Adipocyte (in vitro differentiated cells): ENCODE measurements at regions not wholly inside any gene's neighbourhood (a gene's known extent, or its start where the extent isn't known, plus 50 kb on each side); places are given as distances from the start of the nearest gene placed in this dataset.

Source experiments
- DNase-seq: peaks from one replicate; pipeline ENCODE4 v3.0.0-alpha.2; 2015; ENCODE audit warnings: low read depth
- H3K27me3 ChIP-seq: replicated peaks from 2 replicates; pipeline ENCODE4 v1.7.0; 2013; ENCODE audit warnings: mild to moderate bottlenecking, low read length, moderate library complexity; ENCODE audit not compliant: control insufficient read depth, insufficient read depth
- H3K36me3 ChIP-seq: 2 replicates; pipeline ENCODE4 v1.7.0; 2013; ENCODE audit warnings: low read length, mild to moderate bottlenecking, moderate library complexity; ENCODE audit not compliant: control insufficient read depth, insufficient read depth, severe bottlenecking
- H3K4me1 ChIP-seq: 2 replicates; pipeline ENCODE4 v1.7.0; 2013; ENCODE audit warnings: mild to moderate bottlenecking, low read length, moderate library complexity; ENCODE audit not compliant: control insufficient read depth, insufficient read depth
- H3K4me3 ChIP-seq: 2 replicates; pipeline ENCODE4 v1.7.0; 2013; ENCODE audit warnings: mild to moderate bottlenecking, low read length, moderate library complexity
- H3K9ac ChIP-seq: 2 replicates; pipeline ENCODE4 v1.7.0; 2013; ENCODE audit warnings: mild to moderate bottlenecking, low read length, moderate library complexity
- H3K9me3 ChIP-seq: 2 replicates; pipeline ENCODE4 v1.7.0; 2013; ENCODE audit warnings: mild to moderate bottlenecking, low read length, moderate library complexity; ENCODE audit not compliant: control insufficient read depth

DNA sequence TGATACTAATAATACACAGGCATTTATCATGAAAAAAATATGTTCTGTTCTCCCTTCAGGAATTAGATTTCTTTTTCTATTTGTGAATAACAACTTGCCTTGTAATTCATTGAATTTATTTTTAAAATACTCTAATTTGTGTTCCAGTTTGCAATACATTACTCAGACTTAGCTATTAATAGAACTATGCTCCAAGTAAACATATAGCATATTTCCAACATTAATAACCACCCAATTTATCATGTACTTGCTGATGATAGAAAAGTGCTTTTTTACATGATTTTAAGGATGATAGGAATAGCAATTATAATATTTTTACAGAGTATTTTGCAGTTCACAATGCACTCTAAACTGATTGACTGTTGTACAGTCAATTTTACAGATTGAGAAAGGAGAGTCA lies 338.8 kb upstream of the SEMA3D start:
- Histone ChIP-seq H3K36me3 (no peaks in the 10 kb centered on the region), H3K9ac (no peak overlapping the region), H3K4me3 (no peak overlapping the region), H3K4me1 (peaks cover 29% of the 10 kb centered on the region), H3K27me3 (no peaks in the 10 kb centered on the region), H3K9me3 (no peaks in the 10 kb centered on the region)
- DNase-seq = no peak

- no peak overlapping the region for H3K9ac ChIP-seq
- H3K9me3 ChIP-seq = no peaks in the 10 kb centered on the region
- no peaks in the 10 kb centered on the region for H3K27me3 ChIP-seq
- H3K4me1 ChIP-seq = peaks cover 5% of the 10 kb centered on the region
- H3K4me3 ChIP-seq = no peak overlapping the region
- no peak for DNase-seq
- H3K36me3 ChIP-seq = no peaks in the 10 kb centered on the region
Observed at GRCh38 chr7:85522070-85522469, 335.2 kb upstream of the SEMA3D start.

GRCh38 chr7:85521108-85521694 lies 334.3 kb upstream of the SEMA3D start:
- H3K9me3 ChIP-seq = no peaks in the 10 kb centered on the region

GRCh38 chr7:85520175-85520574 lies 333.3 kb upstream of the SEMA3D start:
- H3K36me3 ChIP-seq = no peaks in the 10 kb centered on the region
- H3K4me3 ChIP-seq = no peak overlapping the region
- peaks cover 5% of the 10 kb centered on the region for H3K4me1 ChIP-seq
- no peaks in the 10 kb centered on the region for H3K27me3 ChIP-seq
- DNase-seq = no peak
- H3K9me3 ChIP-seq = no peaks in the 10 kb centered on the region
- no peak overlapping the region for H3K9ac ChIP-seq

More at GRCh38 chr7:85521108-85521694, 334.3 kb upstream of the SEMA3D start:
- H3K9ac ChIP-seq = no peak overlapping the region
- DNase-seq = peak; percentile 57
- H3K36me3 ChIP-seq = no peaks in the 10 kb centered on the region
- no peaks in the 10 kb centered on the region for H3K27me3 ChIP-seq
- peak overlapping the region; percentile 23 for H3K4me3 ChIP-seq
- H3K4me1 ChIP-seq = peaks cover 5% of the 10 kb centered on the region

DNA sequence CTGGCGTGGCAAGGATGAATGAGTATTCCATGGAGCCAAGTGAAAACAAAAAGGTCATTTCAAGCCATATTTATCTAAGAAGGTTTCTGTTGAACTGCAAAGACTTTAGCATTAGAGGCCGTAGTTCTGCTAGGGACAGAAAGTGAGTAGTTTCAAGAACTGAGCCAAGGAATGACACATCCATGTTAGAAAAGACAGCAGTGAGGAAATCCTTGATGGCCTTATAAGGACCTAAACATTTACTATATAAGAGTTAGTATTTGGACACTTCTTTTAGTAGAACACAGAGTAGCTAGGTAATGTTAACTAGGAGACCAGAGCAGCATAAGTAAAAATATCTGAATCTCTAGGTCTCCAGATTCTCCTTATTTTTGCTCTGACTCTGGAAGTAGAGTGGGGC lies 329.8 kb upstream of the SEMA3D start:
- Histone ChIP-seq H3K9me3 (no peaks in the 10 kb centered on the region), H3K4me3 (no peak overlapping the region), H3K27me3 (no peaks in the 10 kb centered on the region), H3K4me1 (peaks cover 5% of the 10 kb centered on the region), H3K36me3 (no peaks in the 10 kb centered on the region), H3K9ac (no peak overlapping the region)
- no peak for DNase-seq

GRCh38 chr7:85512790-85513189 lies 325.9 kb upstream of the SEMA3D start:
- no peaks in the 10 kb centered on the region for H3K9me3 ChIP-seq
- peaks cover 8% of the 10 kb centered on the region for H3K4me1 ChIP-seq
- no peaks in the 10 kb centered on the region for H3K27me3 ChIP-seq
- H3K36me3 ChIP-seq = no peaks in the 10 kb centered on the region
- no peak overlapping the region for H3K9ac ChIP-seq
- DNase-seq = no peak
- H3K4me3 ChIP-seq = no peak overlapping the region

- no peak for DNase-seq
- peaks cover 8% of the 10 kb centered on the region for H3K4me1 ChIP-seq
Observed at GRCh38 chr7:85510287-85510686, 323.4 kb upstream of the SEMA3D start.

DNA sequence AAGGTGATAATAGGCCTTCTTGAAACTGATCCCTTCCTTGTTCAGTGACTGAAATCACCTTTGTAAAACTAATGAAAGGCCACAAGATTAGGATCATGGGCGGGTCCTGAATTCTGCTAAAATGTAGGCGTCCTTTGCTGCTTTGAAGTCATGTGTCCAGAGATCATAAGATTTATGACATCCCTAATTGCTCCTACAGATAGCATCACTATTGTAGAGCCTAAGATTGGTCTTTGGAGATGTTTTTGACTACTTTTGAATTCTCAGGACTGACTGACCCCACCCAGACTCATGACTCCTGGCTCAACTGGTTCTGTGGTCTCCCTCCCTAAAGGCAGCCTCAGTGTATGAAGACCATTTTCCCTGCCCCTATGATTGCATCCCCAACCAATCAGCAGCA lies 322.6 kb upstream of the SEMA3D start:
- no peak for DNase-seq
- no peaks in the 10 kb centered on the region for H3K27me3 ChIP-seq

More at GRCh38 chr7:85510287-85510686, 323.4 kb upstream of the SEMA3D start:
- Histone ChIP-seq H3K27me3 (no peaks in the 10 kb centered on the region), H3K36me3 (no peaks in the 10 kb centered on the region), H3K4me3 (no peak overlapping the region), H3K9me3 (no peaks in the 10 kb centered on the region), H3K9ac (no peak overlapping the region)

DNA sequence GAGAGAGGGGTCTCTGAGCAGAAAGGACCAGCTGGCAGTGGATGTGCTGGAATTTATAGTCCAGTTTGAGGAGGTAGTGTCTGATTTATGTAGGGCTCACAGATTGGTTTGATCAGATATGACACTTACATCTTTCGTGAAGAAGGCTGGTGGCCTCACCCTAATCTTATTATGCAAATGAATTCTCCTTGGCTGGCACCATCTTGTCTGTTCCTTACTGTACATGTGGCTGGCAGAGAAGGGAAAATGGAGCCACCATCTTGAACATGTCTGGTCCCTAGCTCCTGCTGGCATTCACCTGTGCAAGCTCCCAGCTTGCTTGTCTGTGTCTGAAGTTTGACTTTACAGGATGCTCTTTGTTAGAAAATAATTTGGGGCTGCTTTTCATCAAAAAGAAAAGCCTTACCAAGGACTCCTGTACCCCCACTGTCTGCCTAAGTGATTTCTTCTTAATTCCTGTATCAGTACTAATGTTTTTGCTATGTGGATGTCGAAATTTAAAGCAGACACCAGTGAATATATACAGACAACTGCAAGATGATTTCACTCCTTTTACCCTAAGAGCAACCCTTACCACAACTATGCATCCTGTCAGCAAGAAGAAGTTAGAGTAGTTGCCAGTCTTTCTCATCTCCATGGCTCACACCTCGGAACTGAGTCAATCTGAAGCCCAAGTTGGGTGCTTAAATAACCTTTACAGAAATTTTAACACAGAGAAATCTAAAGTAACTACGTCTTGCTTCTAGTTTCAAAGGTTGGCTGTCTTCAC lies 322.0 kb upstream of the SEMA3D start:
- no peaks in the 10 kb centered on the region for H3K27me3 ChIP-seq
- no peak overlapping the region for H3K9ac ChIP-seq
- DNase-seq = peak; percentile 80
- H3K4me1 ChIP-seq = peaks cover 8% of the 10 kb centered on the region
- no peak overlapping the region for H3K4me3 ChIP-seq
- H3K36me3 ChIP-seq = no peaks in the 10 kb centered on the region
- peaks cover 4% of the 10 kb centered on the region for H3K9me3 ChIP-seq

More for the DNA sequence above, 322.6 kb upstream of the SEMA3D start:
- Histone ChIP-seq H3K9ac (no peak overlapping the region), H3K4me3 (no peak overlapping the region), H3K36me3 (no peaks in the 10 kb centered on the region), H3K9me3 (no peaks in the 10 kb centered on the region), H3K4me1 (peaks cover 8% of the 10 kb centered on the region)

GRCh38 chr7:85498031-85498430 lies 311.2 kb upstream of the SEMA3D start:
- Histone ChIP-seq H3K9ac (no peak overlapping the region), H3K27me3 (no peaks in the 10 kb centered on the region), H3K9me3 (peaks cover 4% of the 10 kb centered on the region)

GRCh38 chr7:85489498-85489897 lies 302.6 kb upstream of the SEMA3D start:
- no peak overlapping the region for H3K9ac ChIP-seq
- no peaks in the 10 kb centered on the region for H3K9me3 ChIP-seq
- H3K36me3 ChIP-seq = no peaks in the 10 kb centered on the region
- H3K27me3 ChIP-seq = no peaks in the 10 kb centered on the region
- DNase-seq = peak; percentile 70
- no peak overlapping the region for H3K4me3 ChIP-seq
- peaks cover 8% of the 10 kb centered on the region for H3K4me1 ChIP-seq

More at GRCh38 chr7:85498031-85498430, 311.2 kb upstream of the SEMA3D start:
- Histone ChIP-seq H3K4me1 (no peaks in the 10 kb centered on the region), H3K4me3 (no peak overlapping the region), H3K36me3 (no peaks in the 10 kb centered on the region)
- peak; percentile 48 for DNase-seq
